ENCODE measurements at regions not wholly inside any gene's neighbourhood (a gene's known extent, or its start where the extent isn't known, plus 50 kb on each side); places are given as distances from the start of the nearest gene placed in this dataset.

DNA sequence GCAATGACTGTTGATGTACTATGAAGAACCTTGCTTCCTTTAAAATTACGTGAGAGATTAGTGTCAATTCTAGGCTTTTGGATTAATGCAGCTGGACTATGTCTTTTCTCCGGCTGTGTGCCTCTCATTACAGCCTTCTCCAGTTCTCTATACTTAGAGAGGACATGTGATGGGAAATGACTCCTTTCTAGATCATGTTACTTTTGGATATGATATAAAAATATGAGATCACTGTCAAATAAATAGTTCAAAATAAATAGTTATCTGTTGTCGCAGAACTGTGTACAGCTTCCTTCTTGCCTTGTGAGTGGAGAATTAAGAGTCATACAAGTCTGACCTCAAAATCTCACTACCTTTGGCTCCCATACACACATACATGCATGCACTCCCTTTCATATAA lies 592.4 kb downstream of the DIPK2A start:
- ChIA-PET POLR2A (no interaction called here), CTCF (no interaction called here)
- no peak for DNase-seq
- no peaks in the 10 kb centered on the region for H3K27me3 Mint-ChIP-seq
- H3K36me3 Mint-ChIP-seq (ENCODE audit: low read depth), result no peaks in the 10 kb centered on the region
- H3K4me3 Mint-ChIP-seq, result no peak overlapping the region
- no peaks in the 10 kb centered on the region for H3K4me1 Mint-ChIP-seq
- no peaks in the 10 kb centered on the region for H3K9me3 Mint-ChIP-seq
- intact Hi-C loops (cut with micrococcal nuclease), result no loop called here
- TF ChIP-seq CTCF (IDR thresholded peaks at IDR 0.05), result no peak
- H3K27ac Mint-ChIP-seq, result no peak overlapping the region
- ATAC-seq (ENCODE audit: low read depth), result no peak

- Mint-ChIP-seq H3K27ac (no peak overlapping the region), H3K4me1 (no peaks in the 10 kb centered on the region), H3K36me3 (ENCODE audit: low read depth) (no peaks in the 10 kb centered on the region), H3K4me3 (no peak overlapping the region), H3K9me3 (no peaks in the 10 kb centered on the region), H3K27me3 (no peaks in the 10 kb centered on the region)
- TF ChIP-seq CTCF (IDR thresholded peaks at IDR 0.05), result no peak
- DNase-seq (no peak), ATAC-seq (ENCODE audit: low read depth) (no peak)
- ChIA-PET CTCF (no interaction called here), POLR2A (no interaction called here)
- intact Hi-C loops (cut with micrococcal nuclease), result no loop called here
Measured at GRCh38 chr3:144566320-144566719, 594.7 kb downstream of the DIPK2A start.

DNA sequence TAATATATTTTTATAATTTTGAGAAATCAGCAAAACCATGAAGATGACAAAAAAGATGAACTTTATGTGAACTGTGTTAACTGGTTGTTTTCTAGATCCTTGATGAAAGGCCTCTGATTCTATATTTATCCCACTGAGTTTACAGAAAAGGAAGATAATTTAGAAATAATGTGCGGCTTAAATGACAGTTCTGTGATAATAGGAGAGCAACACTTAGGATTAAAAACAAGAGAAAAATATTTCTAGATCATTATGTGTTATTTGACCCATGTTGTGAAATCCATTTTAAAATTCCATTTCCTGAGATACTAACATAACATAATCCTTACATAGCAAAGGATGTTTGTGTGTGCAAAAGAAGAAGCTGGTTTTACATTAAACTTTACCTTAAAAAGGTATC lies 598.0 kb downstream of the DIPK2A start:
- no peaks in the 10 kb centered on the region for H3K4me1 Mint-ChIP-seq
- CTCF ChIA-PET, result no interaction called here
- H3K4me3 Mint-ChIP-seq, result no peak overlapping the region
- POLR2A ChIA-PET, result no interaction called here
- ATAC-seq (ENCODE audit: low read depth), result no peak
- TF ChIP-seq CTCF (IDR thresholded peaks at IDR 0.05), result no peak
- no peak for DNase-seq
- H3K36me3 Mint-ChIP-seq (ENCODE audit: low read depth), result no peaks in the 10 kb centered on the region
- H3K27ac Mint-ChIP-seq, result no peak overlapping the region
- no peaks in the 10 kb centered on the region for H3K9me3 Mint-ChIP-seq
- intact Hi-C loops (cut with micrococcal nuclease), result no loop called here
- H3K27me3 Mint-ChIP-seq, result no peaks in the 10 kb centered on the region

- intact Hi-C loops (cut with micrococcal nuclease), result no loop called here
- no peak for TF ChIP-seq CTCF (IDR thresholded peaks at IDR 0.05)
Measured at GRCh38 chr3:144583871-144584270, 612.2 kb downstream of the DIPK2A start.

DNA sequence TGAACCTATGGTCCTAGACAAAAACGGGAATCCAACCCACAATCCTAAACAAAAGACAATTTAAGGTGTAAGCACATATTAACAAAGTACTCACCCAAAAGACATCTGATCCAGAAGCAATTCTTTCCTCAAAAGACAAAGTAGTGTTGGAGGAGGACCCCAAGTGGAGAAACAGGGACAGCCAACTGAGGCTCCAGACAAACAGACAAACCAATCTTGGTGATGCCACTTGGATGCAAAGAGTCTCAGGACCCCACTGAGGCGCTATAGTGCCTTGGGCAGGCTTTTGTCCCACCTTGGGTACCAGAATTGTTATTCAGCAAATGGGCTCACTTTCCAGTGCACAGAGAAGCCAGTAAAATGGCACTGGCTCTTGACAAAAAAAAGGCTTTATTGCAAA lies 613.8 kb downstream of the DIPK2A start:
- Mint-ChIP-seq H3K27me3 (no peaks in the 10 kb centered on the region), H3K4me1 (no peaks in the 10 kb centered on the region), H3K4me3 (no peak overlapping the region), H3K9me3 (peaks cover 5% of the 10 kb centered on the region), H3K27ac (no peak overlapping the region), H3K36me3 (ENCODE audit: low read depth) (no peaks in the 10 kb centered on the region)
- CTCF ChIA-PET, result no interaction called here
- no peak for ATAC-seq (ENCODE audit: low read depth)
- POLR2A ChIA-PET, result no interaction called here
- TF ChIP-seq CTCF (IDR thresholded peaks at IDR 0.05), result no peak
- no peak for DNase-seq
- intact Hi-C loops (cut with micrococcal nuclease), result loop anchor here (1.0 kb wide), 1 partner anchor 612 kb away; no protein-coding TSS in a partner anchor

More at GRCh38 chr3:144583871-144584270, 612.2 kb downstream of the DIPK2A start:
- Mint-ChIP-seq H3K27me3 (no peaks in the 10 kb centered on the region), H3K27ac (no peak overlapping the region), H3K4me3 (no peak overlapping the region), H3K4me1 (no peaks in the 10 kb centered on the region), H3K36me3 (ENCODE audit: low read depth) (no peaks in the 10 kb centered on the region), H3K9me3 (peaks cover 5% of the 10 kb centered on the region)
- CTCF ChIA-PET, result no interaction called here
- DNase-seq (no peak), ATAC-seq (ENCODE audit: low read depth) (no peak)
- POLR2A ChIA-PET, result no interaction called here

Data from activated B cell treated with CpG ODN at 0.5 μM for 24 hours (primary cell).